ENCODE measurements at regions not wholly inside any gene's neighbourhood (a gene's known extent, or its start where the extent isn't known, plus 50 kb on each side); places are given as distances from the start of the nearest gene placed in this dataset.

- Mint-ChIP-seq H3K9me3 (ENCODE audit: low read depth) (no peaks in the 10 kb centered on the region), H3K4me1 (ENCODE audit: low read depth) (peaks cover 3% of the 10 kb centered on the region), H3K36me3 (ENCODE audit: low read depth) (no peaks in the 10 kb centered on the region), H3K4me3 (ENCODE audit: unreplicated experiment) (no peak overlapping the region), H3K27ac (ENCODE audit: unreplicated experiment) (no peak overlapping the region), H3K27me3 (ENCODE audit: low read depth) (no peaks in the 10 kb centered on the region)
- no peak for DNase-seq (ENCODE audit: low spot score)
- TF ChIP-seq CTCF (IDR thresholded peaks at IDR 0.05) = no peak
Measured at GRCh38 chr12:16415155-16415554, 67.7 kb downstream of the MGST1 start.

- H3K9me3 Mint-ChIP-seq (ENCODE audit: low read depth) = no peaks in the 10 kb centered on the region
- no peak overlapping the region for H3K27ac Mint-ChIP-seq (ENCODE audit: unreplicated experiment)
- H3K36me3 Mint-ChIP-seq (ENCODE audit: low read depth) = no peaks in the 10 kb centered on the region
- no peak for DNase-seq (ENCODE audit: low spot score)
- H3K4me1 Mint-ChIP-seq (ENCODE audit: low read depth) = peaks cover 3% of the 10 kb centered on the region
- no peaks in the 10 kb centered on the region for H3K27me3 Mint-ChIP-seq (ENCODE audit: low read depth)
- no peak overlapping the region for H3K4me3 Mint-ChIP-seq (ENCODE audit: unreplicated experiment)
- no peak for TF ChIP-seq CTCF (IDR thresholded peaks at IDR 0.05)
Measured at GRCh38 chr12:16417058-16417457, 69.6 kb downstream of the MGST1 start.

DNA sequence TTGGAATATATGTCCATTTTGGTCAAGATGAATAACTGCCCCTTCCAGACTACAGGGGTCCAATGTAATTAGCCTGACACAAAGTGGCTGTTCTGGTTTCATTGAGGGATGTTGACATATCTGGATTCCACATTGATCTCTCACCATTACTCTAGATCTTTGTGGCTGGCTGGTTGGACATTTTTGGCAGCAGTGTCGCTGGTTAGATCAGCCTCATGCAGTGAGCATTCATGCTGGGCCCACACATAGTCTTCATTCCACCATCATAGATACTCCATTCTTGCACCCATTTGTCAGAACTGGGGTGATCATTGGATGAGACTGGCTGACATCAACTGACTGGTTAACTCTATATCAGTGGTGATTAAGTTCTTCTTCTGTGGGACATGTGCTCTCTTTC lies 74.4 kb downstream of the MGST1 start:
- no peaks in the 10 kb centered on the region for H3K36me3 Mint-ChIP-seq (ENCODE audit: low read depth)

DNA sequence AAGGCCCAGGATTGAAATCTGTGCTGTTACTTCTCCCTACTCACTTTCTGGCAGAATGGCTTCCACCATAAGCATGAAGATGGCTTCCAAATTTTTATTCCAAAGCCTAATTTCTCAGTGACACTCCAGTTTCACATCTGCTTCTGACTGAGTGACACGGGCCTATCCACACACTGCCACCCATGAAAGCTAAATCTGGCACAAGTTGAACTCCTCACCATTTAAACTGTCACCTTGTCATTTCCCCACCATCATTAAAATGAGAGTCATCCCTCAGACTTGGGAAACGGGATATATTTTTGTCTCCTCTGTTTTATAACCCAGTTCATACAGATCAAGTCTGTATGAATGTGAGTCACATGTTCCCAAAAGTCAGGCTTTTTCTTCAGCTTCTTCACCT lies 77.1 kb downstream of the MGST1 start:
- Mint-ChIP-seq H3K27ac (ENCODE audit: unreplicated experiment) (no peak overlapping the region), H3K27me3 (ENCODE audit: low read depth) (no peaks in the 10 kb centered on the region), H3K36me3 (ENCODE audit: low read depth) (no peaks in the 10 kb centered on the region), H3K4me3 (ENCODE audit: unreplicated experiment) (no peak overlapping the region), H3K9me3 (ENCODE audit: low read depth) (no peaks in the 10 kb centered on the region), H3K4me1 (ENCODE audit: low read depth) (no peaks in the 10 kb centered on the region)
- DNase-seq (ENCODE audit: low spot score) = no peak
- no peak for TF ChIP-seq CTCF (IDR thresholded peaks at IDR 0.05)

More for the DNA sequence above, 74.4 kb downstream of the MGST1 start:
- Mint-ChIP-seq H3K4me1 (ENCODE audit: low read depth) (no peaks in the 10 kb centered on the region), H3K4me3 (ENCODE audit: unreplicated experiment) (no peak overlapping the region), H3K27ac (ENCODE audit: unreplicated experiment) (no peak overlapping the region), H3K9me3 (ENCODE audit: low read depth) (no peaks in the 10 kb centered on the region), H3K27me3 (ENCODE audit: low read depth) (no peaks in the 10 kb centered on the region)
- TF ChIP-seq CTCF (IDR thresholded peaks at IDR 0.05) = no peak
- no peak for DNase-seq (ENCODE audit: low spot score)

DNA sequence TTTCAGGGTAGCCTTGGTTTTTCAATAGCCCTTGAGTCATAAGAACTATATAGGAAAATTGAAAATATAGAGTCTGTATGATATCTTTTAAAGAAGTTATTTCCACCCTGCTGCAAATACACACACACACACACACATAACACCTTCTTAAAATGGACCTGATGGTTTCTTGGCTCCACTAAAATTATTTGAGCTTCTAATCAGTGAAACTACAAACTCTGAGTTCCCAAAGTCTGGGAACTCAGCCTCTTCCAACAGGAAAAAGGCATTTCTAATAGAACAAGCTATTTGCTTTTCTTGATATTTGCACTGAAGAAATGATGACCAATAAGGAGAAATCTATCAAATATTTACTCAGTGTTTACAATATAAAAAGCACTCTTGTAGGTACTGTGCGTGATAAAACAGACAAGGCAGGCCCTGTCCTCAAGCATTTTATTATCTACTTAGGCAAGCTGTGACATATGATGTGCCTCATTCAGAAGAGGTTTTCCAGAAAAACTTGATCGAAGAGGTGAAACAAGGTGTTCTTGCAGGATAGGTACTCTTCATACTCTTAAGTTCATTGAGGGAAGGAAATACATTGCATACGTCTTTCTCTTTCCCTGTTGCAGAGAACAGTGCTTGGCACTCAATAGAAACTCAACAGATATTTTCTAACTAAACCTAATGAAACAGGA lies 88.6 kb downstream of the MGST1 start:
- peaks cover 3% of the 10 kb centered on the region for H3K36me3 Mint-ChIP-seq (ENCODE audit: low read depth)
- DNase-seq (ENCODE audit: low spot score) = no peak
- H3K27ac Mint-ChIP-seq (ENCODE audit: unreplicated experiment) = no peak overlapping the region
- no peak overlapping the region for H3K4me3 Mint-ChIP-seq (ENCODE audit: unreplicated experiment)
- no peaks in the 10 kb centered on the region for H3K4me1 Mint-ChIP-seq (ENCODE audit: low read depth)
- H3K27me3 Mint-ChIP-seq (ENCODE audit: low read depth) = no peaks in the 10 kb centered on the region
- H3K9me3 Mint-ChIP-seq (ENCODE audit: low read depth) = peaks cover 9% of the 10 kb centered on the region
- no peak for TF ChIP-seq CTCF (IDR thresholded peaks at IDR 0.05)

Measured in chondrocyte (in vitro differentiated cells).